ENCODE measurements at regions not wholly inside any gene's neighbourhood (a gene's known extent, or its start where the extent isn't known, plus 50 kb on each side); places are given as distances from the start of the nearest gene placed in this dataset.

DNA sequence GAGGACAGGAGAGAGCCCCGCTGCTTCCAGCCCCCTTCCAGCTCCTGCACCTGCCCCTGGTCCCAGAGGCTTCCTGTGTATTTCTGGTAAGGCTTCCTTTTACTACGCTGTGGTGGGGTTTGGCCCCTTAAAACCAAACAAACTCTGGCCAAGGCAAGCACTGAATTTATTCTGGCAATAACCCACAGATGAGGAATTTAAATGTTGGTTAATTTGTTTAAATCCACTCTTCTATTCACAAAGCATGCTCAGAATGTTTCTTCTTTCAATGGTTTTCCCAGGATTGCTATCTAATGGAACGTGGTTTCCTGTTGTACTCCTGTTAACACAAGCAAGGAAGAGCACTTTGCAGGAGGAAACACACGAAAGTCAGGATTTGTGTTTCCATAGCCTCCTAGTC is 236.5 kb upstream of the FOXQ1 start:
- TF ChIP-seq EZH2phosphoT487 (IDR thresholded peaks at IDR 0.05; ENCODE audit: insufficient read depth, low read depth) (no peak), EZH2 (IDR thresholded peaks at IDR 0.05; ENCODE audit: insufficient read depth, poor library complexity, severe bottlenecking) (no peak)

All from GM23248 (cell line).